NCI-H1436 (cell line): ENCODE measurements at regions not wholly inside any gene's neighbourhood (a gene's known extent, or its start where the extent isn't known, plus 50 kb on each side); places are given as distances from the start of the nearest gene placed in this dataset.

ENCODE experiments used
- DNase-seq: peaks from one replicate; lab custom pipeline; 2025; lab: John Stamatoyannopoulos, UW

DNA sequence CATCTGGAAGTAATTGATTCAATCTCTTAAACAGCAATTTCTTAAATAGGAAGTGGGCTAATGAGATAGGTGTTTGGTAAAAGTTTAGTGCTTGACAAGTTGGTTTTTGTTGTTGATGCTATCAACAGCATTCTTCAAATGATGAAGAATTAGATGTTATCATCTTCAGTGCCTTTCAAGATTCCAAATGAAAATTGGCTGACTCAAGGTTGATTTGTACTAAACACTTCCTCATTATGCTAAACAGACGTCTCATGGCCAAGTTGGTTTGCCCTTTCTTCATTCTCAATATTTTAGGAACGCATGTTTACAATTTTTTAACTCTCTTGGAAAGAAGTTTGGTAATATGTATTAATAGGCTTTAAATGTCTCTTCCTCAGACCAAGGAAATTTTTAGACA, 86.0 kb downstream of the MID1IP1 start:
- DNase-seq = no peak

DNA sequence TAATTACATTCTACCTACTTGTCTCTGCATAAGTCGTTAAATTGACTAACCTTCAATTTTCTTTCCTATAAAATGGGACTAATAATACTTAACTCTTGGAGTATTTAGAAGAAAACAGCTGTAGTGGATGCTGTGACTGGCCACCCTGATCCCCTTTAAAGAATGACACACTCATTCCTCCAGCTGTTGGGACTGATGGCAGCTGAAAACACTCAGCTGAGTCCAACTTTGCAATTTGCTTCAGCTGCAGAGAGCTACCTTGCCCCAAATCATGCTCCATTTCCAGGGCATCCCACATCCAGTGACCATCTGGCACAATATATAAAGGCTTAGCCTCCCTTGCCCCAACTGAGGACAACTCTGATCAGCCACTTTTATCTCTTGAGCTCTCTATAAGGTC, 89.1 kb downstream of the MID1IP1 start:
- no peak for DNase-seq

DNA sequence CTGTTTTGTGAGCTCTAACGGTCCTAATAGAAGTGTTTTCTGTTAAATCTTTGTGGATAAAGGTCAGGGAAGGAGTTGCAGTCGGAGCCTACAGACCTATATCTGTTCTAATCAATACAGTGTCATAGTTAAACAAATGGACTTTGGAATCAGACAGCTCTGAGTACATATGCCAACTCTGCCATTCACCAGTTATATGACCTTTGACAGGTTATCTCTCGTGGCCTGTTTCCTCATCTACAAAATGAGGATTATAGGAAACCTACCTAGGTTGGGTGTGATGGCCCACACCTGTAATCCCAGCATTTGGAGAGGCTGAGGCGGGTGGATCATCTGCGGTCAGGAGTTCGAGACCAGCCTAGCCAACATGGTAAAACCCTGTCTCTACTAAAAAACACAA, 89.7 kb downstream of the MID1IP1 start:
- no peak for DNase-seq

DNA sequence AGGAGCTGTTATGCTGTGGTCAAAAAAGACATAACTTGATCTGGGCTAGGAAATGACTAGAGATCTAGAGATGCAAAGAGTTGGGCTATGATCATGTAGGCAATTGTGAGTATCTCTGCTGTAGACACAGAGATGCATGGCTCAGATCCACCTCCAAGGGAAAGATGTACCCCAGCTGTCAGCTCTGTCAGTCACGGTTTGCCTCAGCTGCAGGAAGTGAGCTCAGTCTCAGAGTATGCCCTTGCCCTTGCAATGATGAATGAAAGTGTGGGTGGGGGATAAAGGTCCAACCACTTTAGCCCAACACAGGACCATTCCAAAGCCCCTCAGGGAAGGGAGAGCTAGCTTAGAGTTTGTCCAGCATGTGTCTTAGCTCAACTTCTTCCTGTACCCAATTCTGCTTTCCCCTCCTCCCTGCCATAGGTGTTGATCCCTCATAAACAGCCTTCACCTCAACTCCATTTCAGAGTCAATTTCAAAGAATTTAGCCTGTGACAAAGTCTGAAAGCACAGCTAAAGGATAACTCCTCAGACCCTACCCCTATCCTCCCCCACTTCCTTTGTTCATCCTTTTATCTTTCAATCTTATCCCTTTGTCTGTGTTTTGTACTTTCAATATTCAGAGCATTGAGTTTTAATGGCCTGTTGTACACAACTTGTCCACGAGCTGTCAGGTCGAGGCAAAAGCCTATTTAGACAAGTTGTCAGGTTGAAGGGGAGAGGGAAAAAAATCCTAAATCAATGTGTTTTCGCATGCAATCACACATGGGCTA, 90.6 kb downstream of the MID1IP1 start:
- no peak for DNase-seq

DNA sequence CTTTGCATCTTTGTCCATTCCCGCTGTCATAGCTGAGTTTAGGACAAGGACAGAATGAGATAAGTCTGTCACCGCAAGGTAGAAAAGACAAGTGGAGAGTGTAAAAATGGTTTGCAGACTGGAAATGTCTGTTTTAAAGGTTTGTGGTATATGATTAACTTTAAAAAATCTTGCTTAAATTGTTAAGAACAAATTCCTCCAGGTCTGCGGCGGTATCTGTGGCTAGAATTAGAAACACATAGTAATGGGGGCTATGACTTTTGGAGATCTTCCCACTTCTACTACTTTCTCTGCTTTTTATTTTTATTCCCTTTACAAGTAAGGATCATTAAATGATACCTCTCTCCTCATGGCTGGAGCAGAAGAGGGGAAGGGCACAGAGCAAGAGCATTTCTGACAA, 92.2 kb downstream of the MID1IP1 start:
- DNase-seq = no peak

DNA sequence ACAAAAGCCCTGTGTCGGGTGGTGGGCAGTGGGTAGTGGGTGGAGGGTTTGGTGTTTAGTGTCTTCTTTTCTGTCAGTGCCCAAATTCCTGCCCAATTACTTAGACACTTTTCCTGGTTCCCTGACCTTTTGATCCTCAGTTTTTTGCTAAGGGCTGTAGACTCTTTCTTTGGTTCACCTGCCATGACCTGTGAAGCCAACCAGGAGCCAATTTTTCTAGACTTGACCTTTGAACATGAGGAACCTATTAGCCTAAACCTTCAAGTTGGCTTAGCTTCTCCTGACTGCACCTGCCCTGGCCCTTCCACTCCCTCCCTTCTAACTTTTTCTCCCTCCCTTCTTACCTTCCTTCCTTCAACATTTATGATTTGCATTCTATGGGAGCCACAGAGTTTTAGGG, 94.5 kb downstream of the MID1IP1 start:
- DNase-seq = no peak

DNA sequence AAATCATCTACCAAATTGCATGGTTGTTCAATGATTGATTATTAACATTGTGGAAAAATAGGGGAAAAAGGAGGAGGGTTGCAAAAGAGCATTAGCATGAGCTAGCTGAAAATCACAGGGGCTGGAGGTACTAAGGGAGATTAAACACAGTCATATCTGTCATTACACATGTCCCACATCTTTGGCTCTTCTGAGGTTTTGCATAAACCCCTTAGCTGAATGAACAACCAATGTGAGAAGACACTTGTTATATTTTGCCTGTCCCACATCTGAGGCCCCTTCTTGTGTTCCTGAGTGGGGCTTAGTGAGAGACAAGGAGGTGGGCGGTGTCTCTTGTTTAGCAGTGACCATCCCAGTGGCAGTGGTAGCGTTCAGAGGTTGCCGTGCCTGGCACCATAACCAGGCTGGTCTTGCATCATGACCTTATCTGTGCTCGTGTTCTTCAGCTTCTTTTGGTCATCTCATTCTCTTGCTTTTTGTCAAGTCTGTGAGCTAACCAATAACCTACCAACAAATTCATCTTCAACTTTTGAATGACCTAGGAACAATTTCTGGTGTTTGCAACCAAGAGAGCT, 95.6 kb downstream of the MID1IP1 start:
- DNase-seq = no peak

DNA sequence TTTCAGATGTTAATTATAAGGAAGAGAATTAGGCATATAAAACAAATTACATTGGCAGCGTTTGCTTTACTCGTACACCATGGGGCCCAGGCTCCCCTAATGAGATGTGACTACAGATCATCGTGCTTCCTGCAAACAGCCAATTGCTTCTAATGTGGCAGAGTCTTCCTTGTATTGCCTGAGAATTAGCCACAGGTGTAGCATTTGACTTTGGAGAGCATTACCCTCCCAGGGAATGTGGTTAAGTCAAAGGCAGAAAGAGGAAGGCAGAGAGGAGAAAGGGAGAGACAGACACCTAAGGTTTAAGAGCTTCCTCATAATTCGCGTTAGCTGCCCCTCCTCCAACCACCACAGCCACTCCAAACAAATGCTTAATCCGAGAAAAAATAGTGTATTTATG, 97.0 kb downstream of the MID1IP1 start:
- DNase-seq = no peak

DNA sequence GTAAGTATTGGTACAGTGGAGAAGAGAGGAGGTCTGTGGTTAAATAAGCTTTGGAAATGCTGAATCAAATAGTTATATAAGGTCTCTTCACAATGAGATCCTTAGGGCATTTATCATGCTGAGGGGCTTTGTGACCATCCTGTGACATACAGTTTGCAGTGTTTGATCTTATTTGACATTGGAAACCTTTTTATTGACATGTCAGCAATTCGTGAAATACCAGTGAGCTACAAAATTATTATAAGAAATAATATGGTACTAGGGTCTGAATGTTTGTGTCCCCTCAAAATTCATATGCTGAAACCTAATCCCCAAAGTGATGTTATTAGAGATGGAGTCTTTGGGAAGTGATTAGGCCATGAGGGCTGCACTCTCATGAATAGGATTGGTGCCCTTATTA, 98.4 kb downstream of the MID1IP1 start:
- no peak for DNase-seq

DNA sequence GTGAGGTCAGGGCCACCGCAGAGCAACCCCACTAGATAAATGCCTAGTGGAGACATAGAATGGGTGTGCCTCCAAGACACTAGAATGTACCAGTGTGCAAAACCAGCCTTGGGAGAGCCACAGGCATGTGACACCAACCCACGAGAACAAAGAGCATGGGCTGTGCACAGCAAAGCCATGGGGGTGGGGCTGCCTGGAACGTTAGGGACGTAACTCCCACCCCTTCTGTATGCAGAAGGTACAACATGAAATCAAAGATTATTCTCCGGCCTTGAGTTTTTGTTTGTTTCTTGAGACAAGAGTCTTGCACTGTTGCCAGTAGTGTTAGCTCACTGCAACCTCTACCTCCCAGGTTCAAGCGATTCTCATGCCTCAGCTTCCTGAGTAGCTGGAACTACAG, 99.5 kb downstream of the MID1IP1 start:
- DNase-seq = no peak

DNA sequence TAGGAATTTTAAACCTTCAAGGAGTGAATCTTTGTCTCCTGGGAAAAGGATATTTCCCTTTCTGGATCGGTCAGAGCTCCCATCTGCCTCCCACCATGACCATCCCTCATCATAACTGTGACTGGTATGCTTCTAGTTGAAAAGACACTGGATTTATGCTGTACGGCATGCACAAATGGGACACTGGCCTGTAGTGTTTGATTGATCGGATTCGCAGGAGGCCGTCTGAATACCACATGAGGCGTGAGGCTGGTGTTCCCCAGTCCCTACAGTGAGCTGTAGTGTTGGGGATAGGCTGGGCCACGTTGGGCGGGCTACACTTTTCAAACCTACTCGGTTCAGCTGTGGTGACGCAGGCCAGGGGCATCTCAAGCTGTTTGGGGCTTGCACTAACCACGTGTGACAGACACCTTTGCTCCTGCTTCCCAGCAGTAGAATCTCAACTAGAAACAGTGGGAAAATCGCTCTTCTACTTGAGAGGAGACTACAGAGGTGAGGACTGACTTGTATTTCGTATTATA, 101.8 kb downstream of the MID1IP1 start:
- no peak for DNase-seq

DNA sequence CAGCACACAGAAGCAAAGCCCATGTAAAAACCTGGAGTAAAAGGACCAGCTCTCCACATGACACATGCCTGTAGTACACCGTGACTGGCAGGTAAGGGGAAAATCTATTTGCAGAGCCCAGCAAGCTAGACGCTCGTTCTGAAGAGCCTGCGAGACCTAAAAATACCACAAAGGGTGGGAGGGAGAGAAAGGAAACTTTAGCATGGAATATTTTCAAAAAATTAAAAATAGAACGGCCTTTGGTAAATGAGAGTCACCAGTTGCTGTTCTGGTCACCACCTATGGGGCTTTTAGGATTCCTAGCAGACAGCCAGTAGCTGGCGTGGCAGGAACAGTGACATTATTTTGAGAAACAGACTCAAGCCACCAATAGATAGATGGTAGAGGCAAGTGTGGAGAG, 115.5 kb downstream of the MID1IP1 start:
- no peak for DNase-seq

DNA sequence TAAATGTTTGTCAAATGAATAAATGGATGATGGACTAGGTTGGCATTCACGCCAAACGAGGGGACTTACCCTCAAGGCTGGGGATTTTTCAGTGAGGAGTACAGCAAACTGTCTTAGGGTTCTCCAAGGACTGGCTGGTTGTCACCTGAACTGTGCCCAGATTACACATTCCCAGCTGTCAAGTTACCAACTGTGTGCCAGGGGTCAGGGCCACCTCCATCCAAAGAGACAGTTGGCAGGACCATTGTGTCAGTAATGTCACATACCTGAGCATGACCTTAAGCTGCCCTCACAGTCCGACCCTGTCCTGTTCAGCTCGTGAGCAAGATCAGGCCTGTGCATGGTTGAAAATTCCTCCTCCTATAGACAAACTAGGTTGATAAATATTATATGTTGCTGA, 116.7 kb downstream of the MID1IP1 start:
- no peak for DNase-seq

DNA sequence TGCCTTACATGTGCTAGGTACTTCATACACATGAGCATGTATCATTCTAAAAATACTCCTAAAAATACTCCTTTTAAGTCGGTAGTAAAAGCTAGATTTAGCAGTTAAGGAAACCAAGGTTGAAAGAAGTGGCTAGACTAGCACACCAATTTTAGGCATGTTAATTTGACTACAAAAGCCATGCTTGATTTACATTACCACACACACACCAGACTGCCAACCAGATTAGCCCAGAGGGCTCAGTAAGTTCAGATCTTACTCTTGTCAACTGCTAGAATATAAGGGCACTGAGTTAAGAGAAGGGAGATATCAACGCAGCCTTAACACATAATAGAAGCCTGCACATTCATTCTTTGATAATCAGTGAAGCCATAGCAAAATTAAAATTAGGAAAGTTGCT, 117.9 kb downstream of the MID1IP1 start:
- no peak for DNase-seq

DNA sequence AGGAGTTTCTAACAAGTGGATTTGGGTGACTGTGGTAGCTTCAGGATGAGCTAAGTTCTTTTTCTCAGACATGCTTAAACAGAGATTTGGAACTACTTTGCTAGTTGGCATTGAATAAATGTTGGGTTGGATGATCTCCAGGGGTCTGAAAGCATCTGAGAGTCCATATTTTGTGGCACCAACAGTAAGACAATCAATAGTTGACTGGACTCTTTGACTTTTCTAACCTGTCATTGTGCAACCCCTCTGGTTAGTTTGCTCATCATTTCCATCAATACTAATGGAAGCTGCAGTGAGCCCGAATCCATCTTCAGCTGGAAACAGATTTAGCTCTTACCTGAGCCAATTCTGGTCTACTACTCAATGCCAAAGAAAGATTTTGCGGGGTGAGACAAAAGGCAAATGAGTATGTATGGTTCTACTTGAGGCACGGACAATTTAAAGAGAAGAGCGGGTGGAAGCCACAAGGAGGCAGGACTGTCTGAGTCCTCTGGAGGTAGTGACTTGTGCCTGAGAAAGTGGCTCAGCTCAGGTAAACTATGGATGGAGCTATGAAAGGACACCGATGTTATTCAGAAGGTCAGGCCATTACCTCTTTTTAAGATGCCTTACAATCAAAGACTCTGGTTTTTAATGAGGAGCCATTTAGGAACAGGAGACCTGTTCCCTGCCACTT, 118.7 kb downstream of the MID1IP1 start:
- no peak for DNase-seq

DNA sequence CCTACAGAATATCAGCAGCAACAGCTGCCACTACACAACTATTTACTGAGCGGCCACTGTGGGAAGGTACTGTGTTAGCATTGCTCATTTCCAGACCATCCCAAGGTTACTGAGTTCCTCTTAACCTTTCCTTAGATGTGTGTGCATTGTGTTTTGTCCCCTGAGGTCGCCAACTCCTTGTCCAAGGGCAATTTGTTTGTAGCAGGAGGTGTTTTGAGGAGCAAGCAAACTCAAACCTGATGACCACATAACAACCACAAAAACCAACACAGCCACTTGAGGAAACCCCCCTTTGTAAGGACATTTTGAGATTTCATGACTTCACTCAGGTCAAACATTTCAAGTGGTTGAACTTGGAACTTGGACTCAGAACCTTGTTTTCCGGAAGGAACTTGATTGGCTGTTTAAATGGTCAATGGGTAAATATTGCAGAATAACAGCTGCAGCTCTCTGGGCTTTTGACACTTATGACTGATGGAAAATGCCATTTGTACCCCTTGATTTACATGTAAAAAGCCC, 122.3 kb downstream of the MID1IP1 start:
- no peak for DNase-seq

DNA sequence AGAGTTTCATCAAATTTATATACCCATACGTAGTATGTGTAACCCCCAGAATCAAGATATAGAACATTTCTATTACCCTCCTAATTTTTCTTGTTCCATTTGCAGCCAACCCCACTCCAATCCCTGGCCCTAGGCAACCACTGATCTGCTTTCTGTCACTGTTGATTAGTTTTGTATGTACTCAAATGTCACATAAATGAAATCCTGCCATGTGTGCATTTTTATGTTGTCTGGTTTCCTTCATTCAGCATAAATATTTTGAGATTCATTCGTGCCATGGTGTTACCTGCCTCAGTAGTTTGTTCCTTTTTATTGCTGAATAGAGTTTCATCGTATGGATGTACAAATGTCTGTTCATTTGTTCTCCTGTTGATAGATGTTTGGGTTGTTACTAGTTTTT, 126.3 kb downstream of the MID1IP1 start:
- no peak for DNase-seq

DNA sequence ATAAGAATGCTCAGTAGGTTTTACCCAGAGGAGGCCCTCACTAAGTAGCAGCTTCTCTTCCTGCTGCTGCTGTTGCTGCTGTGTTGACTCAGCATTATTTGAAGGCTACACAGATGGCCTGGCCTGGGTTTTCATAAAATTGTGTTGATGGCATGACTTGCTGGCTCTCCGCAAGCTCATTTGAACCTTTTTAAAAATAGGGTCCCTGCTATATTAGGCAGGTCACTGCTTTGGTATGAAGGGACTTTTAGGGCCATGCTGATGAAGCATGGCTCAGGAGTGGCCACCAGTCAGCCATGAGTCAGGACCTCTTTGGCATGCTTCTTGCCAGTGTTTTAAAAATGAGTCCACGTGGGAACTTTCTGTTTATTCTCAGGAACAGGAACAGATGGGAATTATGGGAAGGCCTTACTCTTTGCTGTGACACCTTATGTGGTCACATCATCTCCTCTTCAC, 128.7 kb downstream of the MID1IP1 start:
- DNase-seq = no peak

DNA sequence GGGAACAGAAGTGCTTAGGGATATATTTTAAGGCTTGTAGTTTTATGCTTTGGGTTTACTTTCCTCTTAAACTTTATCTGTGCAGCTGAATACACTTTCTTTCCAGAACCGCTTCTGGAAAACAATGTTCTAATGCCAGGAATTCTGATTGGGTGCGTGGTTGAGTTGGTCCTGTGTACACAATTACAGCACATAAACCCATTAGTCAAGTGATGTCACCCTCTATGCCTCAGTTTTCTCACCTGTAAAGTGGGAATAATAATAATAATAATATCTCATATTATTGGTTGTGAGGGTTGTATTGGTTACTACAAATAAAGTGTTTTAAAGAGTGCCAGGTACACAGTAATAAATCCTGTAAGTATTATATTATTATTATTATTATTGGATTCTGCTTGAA, 129.2 kb downstream of the MID1IP1 start:
- DNase-seq = no peak

DNA sequence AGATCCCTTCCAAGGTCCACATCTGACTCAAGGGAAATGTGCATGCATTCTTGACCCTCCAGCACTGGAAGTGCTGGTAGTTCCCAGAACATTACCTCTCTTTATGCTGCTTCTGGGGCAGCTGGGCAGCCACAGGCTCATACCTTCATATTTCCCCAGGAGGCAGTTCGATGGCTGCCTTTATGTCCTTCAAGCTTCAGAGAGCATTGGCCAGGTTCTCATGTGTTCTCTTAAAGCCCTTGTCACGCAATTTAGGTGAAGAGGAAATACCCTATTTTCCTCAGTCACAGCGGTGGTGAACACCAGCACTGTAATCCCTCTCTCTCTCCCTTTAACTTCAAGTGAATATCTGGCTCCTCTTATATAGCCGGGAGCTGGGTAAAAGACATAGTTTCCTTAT, 134.3 kb downstream of the MID1IP1 start:
- DNase-seq = no peak

DNA sequence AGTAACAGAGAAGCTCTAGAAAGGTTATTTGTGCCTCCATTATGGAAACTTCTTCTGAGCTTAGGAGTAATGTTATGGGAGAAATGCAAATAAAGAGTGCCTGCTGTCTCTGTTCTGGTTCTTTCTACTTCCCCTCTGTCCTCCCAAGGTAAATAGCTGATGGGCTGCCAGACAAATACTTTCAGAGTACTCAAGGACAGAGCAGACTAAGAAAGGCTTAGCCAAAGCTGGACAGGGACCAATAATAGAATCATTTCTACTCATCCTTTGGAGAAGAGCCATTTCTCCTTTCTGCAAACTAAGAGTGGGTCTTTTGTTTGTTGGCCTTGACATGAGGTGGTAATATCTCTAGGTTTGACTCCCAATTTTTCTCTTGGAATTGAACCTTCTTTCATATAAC, 136.1 kb downstream of the MID1IP1 start:
- no peak for DNase-seq

DNA sequence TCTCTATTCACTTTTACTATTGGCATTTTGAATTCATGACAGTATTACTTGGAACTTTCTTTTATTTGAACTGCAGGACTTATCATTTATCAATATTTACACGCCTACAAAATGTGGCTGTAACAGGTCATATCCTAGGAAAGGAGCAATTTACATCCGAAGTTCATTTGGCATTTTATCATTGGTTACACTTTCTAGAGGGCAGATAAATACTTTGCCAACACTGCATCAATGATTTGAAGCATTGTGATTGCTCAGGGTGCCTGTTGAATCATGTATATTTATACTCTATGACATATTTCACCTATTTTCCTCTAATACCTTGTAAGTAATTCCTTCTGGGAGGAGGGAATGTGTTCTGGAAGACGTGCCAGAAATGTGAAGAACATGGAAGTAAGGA, 136.7 kb downstream of the MID1IP1 start:
- DNase-seq = no peak

DNA sequence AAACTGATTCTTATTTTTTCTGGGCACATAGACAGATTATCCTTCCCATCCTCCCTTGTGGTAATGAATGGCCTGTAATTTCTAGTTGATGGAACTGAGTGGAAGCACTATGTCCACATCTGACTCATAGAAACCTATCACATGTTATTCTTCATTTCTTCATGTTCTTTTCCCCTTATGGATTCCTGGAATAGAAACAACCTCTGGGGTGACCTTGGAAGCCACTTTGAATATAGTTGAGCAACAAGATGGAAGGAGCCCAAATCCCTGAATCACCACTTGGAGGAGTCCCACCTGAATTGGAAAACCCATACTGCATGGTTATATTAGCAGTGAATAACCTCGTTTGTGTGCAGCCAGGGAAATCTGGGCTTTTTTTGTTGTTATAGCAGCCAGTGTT, 137.8 kb downstream of the MID1IP1 start:
- DNase-seq = no peak
